Nephron (organoid): ENCODE measurements at regions not wholly inside any gene's neighbourhood (a gene's known extent, or its start where the extent isn't known, plus 50 kb on each side); places are given as distances from the start of the nearest gene placed in this dataset.
"Not testable (repeated sequence)": the region's sequence is repeated elsewhere in the genome, so short reads cannot be mapped to it uniquely, and the experiment has no call there.

ENCODE experiments used
- H3K27ac Mint-ChIP-seq, 3 experiments: 2 replicates each; pipeline ENCODE4 v1.8.0; 2020; ENCODE audit warnings: mixed read lengths in 3 of 3, mild to moderate bottlenecking in 2 of 3, moderate library complexity in 1 of 3
- H3K27me3 Mint-ChIP-seq: 2 replicates; pipeline ENCODE4 v1.8.0; 2021; ENCODE audit warnings: low read depth, mild to moderate bottlenecking, moderate library complexity, mixed read lengths
- H3K36me3 Mint-ChIP-seq: 2 replicates; pipeline ENCODE4 v1.8.0; 2020; ENCODE audit warnings: low read depth, mixed read lengths
- H3K4me1 Mint-ChIP-seq: 2 replicates; pipeline ENCODE4 v1.8.0; 2020; ENCODE audit warnings: mixed read lengths
- H3K4me3 Mint-ChIP-seq, 3 experiments: 2 replicates each; pipeline ENCODE4 v1.8.0; 2020; ENCODE audit warnings: mild to moderate bottlenecking in 3 of 3, mixed read lengths in 3 of 3, moderate library complexity in 2 of 3
- H3K9me3 Mint-ChIP-seq: 2 replicates; pipeline ENCODE4 v1.8.0; 2020; ENCODE audit warnings: mixed read lengths
- TF ChIP-seq, protein P1 (sequence below), 3 experiments: fragments of 200-600 bp; sonication (generic); IDR thresholded peaks; one replicate each; pipeline ENCODE4 v1.5.0; 2021; ENCODE audit warnings: antibody characterized with exemption in 3 of 3; ENCODE audit not compliant: unreplicated experiment in 3 of 3

DNA sequence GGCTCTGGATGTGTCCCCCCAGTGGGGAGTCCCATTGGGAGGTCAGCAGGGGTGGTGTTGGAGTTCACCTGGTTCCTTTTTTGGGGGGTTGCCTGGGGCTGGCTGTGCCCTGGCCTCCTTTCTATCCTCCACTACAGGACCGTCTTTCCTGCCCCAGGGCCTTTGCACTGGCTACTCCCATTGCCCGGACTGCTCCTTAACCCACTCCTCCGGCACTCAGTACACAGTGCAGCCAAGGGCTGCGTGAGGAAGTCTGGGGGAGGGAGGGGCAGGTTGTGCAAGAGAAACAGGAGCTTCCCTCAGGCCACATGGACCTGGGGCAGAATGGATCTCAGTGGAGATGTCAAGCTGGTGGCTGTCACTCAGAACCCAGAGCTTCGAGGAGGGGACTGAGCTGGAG lies 429.3 kb upstream of the SULF2 start:
- Mint-ChIP-seq H3K4me3 (no peak overlapping the region), H3K27ac (peak overlapping the region in 1 of 3 experiments; percentile 13), H3K4me1 (peaks cover 29% of the 10 kb centered on the region), H3K9me3 (no peaks in the 10 kb centered on the region), H3K27me3 (peaks cover 12% of the 10 kb centered on the region), H3K36me3 (no peaks in the 10 kb centered on the region)
- TF ChIP-seq, protein P1, sequence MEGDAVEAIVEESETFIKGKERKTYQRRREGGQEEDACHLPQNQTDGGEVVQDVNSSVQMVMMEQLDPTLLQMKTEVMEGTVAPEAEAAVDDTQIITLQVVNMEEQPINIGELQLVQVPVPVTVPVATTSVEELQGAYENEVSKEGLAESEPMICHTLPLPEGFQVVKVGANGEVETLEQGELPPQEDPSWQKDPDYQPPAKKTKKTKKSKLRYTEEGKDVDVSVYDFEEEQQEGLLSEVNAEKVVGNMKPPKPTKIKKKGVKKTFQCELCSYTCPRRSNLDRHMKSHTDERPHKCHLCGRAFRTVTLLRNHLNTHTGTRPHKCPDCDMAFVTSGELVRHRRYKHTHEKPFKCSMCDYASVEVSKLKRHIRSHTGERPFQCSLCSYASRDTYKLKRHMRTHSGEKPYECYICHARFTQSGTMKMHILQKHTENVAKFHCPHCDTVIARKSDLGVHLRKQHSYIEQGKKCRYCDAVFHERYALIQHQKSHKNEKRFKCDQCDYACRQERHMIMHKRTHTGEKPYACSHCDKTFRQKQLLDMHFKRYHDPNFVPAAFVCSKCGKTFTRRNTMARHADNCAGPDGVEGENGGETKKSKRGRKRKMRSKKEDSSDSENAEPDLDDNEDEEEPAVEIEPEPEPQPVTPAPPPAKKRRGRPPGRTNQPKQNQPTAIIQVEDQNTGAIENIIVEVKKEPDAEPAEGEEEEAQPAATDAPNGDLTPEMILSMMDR (IDR thresholded peaks at IDR 0.05; ENCODE audit: unreplicated experiment in 3 of 3), result no peak

DNA sequence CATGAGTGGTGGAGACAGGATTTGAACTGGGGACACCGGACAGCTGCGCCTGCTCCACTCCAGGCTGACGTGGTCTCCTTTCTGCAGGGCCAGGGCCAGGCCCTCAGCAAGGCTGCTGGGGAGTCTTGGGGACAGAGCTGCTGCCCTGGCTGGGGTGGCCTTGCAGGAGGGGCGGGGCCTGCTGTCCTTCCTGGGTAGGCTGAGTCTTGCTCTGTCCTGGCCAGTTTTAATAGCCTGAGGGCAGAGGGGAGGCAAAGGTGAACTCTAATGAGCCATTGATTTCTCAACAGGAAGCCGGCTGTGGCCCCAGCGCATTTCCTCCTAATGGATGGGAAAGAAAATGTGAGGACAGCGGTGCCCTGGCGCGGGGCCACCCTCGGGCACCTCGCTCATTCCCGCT lies 428.4 kb upstream of the SULF2 start:
- H3K36me3 Mint-ChIP-seq, H3K4me3 Mint-ChIP-seq, H3K27ac Mint-ChIP-seq, H3K9me3 Mint-ChIP-seq, H3K27me3 Mint-ChIP-seq: not testable (repeated sequence)
- peaks cover 38% of the 10 kb centered on the region for H3K4me1 Mint-ChIP-seq

DNA sequence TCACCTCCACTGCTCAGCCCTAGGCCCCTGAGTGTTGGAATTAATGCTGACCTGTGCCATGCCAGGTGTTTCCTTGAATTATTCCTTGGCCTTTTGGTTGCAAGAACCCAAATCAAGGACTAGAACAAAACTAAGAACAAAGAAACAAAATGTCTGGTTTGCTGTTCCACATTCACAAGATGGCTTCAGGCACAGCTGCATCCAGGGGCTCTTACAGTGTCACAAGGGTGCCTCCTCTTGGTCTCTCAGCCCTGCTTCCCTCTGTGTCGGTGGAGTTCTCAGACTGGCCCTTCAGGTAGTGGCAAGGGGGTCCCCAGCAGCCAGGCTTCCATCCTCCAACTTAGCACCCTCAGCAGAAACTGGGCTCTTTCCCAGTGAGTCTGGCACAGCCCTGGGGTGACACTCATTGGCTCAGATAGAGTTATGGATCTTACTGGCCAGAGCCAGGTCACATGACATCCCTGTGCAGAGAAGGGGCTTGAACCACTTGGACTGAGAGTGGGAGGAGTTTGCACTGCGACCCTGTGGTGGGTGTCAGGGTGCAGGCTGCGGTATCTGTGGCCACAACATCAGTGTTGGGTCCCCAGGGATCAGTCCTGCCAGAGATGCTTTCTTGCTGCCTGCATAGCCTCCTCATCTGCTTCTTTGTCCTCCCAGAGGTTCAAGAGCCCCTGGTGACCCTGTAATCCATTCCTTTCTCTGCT lies 427.7 kb upstream of the SULF2 start:
- H3K27ac Mint-ChIP-seq, result no peak overlapping the region

DNA sequence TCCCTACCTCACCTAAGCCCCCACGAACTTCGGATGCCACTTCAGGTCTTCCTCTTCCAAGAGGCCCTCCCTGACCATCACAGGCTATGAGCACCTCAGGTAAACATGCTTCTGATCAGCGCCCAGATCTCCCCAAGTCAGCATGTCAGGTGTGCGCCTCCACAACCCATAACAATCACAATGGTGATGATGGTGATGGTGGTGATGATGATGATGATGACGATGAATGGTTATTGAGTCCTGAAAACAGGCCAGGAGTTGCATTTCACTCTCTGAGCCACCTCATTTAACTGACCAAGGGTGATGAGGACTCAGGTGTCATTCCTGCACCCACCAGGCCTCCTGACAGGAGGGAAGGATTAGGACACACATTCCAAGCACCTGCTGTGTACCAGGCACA lies 426.6 kb upstream of the SULF2 start:
- Mint-ChIP-seq H3K4me1 (peaks cover 39% of the 10 kb centered on the region), H3K4me3 (no peak overlapping the region), H3K27ac (peak overlapping the region in 1 of 3 experiments; percentile 41), H3K36me3 (no peaks in the 10 kb centered on the region), H3K27me3 (peaks cover 7% of the 10 kb centered on the region), H3K9me3 (no peaks in the 10 kb centered on the region)
- TF ChIP-seq, protein P1 (IDR thresholded peaks at IDR 0.05; ENCODE audit: unreplicated experiment in 3 of 3), result no peak

More for the DNA sequence above, 427.7 kb upstream of the SULF2 start:
- Mint-ChIP-seq H3K9me3 (no peaks in the 10 kb centered on the region), H3K27me3 (peaks cover 7% of the 10 kb centered on the region), H3K4me3 (no peak overlapping the region), H3K4me1 (peaks cover 39% of the 10 kb centered on the region), H3K36me3 (no peaks in the 10 kb centered on the region)
- TF ChIP-seq, protein P1 (IDR thresholded peaks at IDR 0.05; ENCODE audit: unreplicated experiment in 3 of 3), result no peak

DNA sequence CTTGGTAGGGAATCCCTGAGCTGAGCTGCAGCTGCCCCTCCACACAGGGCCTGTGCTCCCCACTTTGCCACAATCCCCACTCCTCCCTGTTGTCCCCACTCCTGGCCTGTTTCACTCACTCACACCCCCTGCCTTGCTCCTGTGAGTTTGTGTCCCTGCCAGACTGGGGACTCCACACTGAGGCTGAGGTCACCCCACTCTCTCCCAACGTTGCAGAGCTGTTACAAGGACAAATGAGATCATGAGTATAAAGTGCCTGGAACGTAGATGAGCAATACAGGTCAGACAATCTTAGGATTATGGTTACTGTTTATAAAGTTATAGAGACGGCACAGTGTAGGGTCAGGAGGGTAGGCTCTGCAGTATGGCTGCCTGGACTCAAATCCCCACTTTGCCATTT lies 426.0 kb upstream of the SULF2 start:
- Mint-ChIP-seq H3K9me3 (no peaks in the 10 kb centered on the region), H3K36me3 (no peaks in the 10 kb centered on the region), H3K27me3 (peaks cover 10% of the 10 kb centered on the region), H3K27ac (peak overlapping the region in 2 of 3 experiments; percentile 14 to 70), H3K4me1 (peaks cover 44% of the 10 kb centered on the region), H3K4me3 (no peak overlapping the region)
- TF ChIP-seq, protein P1 (IDR thresholded peaks at IDR 0.05; ENCODE audit: unreplicated experiment in 3 of 3), result no peak

DNA sequence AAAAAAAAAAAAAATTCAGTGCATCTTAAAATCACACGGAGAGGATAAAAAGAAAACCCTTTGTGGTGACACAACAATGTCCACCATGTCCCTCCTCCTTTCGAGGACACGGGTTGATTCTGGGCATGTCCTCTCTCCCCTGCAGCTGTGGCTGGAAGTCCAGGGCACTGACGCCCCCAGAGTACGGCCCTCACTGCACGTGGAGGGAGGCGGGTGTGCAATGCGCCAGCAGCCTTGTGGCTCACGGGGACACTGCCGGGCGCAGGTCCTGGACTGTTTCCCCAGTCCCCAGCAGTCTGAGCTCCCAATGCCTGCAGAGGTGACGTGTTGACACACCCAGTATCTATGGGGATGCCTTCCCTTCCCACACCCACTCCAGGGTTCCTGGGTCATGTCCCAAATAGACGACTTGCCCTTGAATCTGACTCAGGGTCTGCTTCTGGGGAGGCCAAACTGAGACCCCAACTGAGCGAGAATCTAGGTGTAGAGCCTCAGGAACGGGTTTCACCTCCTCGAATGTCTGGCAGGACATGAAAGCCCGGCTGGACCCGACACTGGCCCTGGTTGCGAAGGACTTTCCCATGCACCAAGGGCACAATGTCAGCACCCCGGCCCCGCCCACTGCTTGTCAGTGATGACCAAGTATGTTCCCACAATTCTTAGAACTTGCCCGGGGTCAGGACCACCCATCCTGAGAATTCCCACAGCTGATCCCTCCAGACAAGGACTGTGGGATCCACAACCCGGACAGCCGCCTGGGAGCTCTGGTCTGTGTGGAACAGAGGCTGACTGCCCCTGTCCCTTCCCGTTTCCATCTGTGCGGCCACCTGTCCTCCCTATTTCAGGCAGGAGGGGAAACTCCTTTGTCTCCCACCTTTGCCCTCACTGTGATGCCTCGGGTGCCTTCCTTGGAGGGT lies 425.1 kb upstream of the SULF2 start:
- Mint-ChIP-seq H3K36me3 (no peaks in the 10 kb centered on the region), H3K4me1 (peaks cover 46% of the 10 kb centered on the region), H3K27ac (no peak overlapping the region), H3K4me3 (no peak overlapping the region), H3K9me3 (no peaks in the 10 kb centered on the region), H3K27me3 (peaks cover 14% of the 10 kb centered on the region)
- TF ChIP-seq, protein P1 (IDR thresholded peaks at IDR 0.05; ENCODE audit: unreplicated experiment in 3 of 3), result no peak
